ENCODE measurements at regions not wholly inside any gene's neighbourhood (a gene's known extent, or its start where the extent isn't known, plus 50 kb on each side); places are given as distances from the start of the nearest gene placed in this dataset.

DNA sequence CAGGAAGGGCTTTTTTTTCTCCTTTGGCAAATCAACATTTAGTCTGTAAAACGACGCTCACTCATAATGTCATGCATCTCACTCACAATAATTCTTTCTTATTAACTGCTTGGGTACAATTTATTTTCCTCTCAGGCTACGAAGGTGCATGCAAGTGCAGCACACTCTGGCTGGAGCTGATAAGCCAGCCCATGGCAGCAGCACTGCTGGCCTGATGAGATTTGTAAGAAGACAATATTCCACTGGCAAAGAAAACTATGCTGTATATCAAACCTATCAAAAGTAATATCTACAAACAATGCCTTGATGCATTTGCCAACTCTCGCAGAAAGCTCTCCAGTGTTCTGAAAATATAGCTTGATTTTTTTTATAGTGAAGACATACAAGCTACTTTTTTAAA is 170.0 kb upstream of the PHF14 start:
- Mint-ChIP-seq H3K4me1 (no peaks in the 10 kb centered on the region), H3K36me3 (no peaks in the 10 kb centered on the region), H3K9me3 (no peaks in the 10 kb centered on the region), H3K27ac (no peak overlapping the region), H3K27me3 (ENCODE audit: insufficient read depth, low read depth) (no peaks in the 10 kb centered on the region), H3K4me3 (no peak overlapping the region)
- Histone ChIP-seq H3K27me3 (no peaks in the 10 kb centered on the region), H3K36me3 (no peaks in the 10 kb centered on the region), H3K9ac (no peak overlapping the region), H3K27ac (no peak overlapping the region), H3K79me2 (ENCODE audit: low read depth) (no peaks in the 10 kb centered on the region), H3K4me1 (no peaks in the 10 kb centered on the region), H2AFZ (replicated peaks) (no peak overlapping the region), H3F3A (ENCODE audit: low read depth) (no peaks in the 10 kb centered on the region), H3K9me3 (ENCODE audit: low read depth) (no peaks in the 10 kb centered on the region), H3K4me2 (no peak overlapping the region), H4K20me1 (ENCODE audit: low read depth) (no peaks in the 10 kb centered on the region), H3K4me3 (no peak overlapping the region)
- TF ChIP-seq EZH2 (IDR thresholded peaks at IDR 0.05) (no peak), EZH2phosphoT487 (IDR thresholded peaks at IDR 0.05) (no peak)
- TF ChIP-seq, protein P1, sequence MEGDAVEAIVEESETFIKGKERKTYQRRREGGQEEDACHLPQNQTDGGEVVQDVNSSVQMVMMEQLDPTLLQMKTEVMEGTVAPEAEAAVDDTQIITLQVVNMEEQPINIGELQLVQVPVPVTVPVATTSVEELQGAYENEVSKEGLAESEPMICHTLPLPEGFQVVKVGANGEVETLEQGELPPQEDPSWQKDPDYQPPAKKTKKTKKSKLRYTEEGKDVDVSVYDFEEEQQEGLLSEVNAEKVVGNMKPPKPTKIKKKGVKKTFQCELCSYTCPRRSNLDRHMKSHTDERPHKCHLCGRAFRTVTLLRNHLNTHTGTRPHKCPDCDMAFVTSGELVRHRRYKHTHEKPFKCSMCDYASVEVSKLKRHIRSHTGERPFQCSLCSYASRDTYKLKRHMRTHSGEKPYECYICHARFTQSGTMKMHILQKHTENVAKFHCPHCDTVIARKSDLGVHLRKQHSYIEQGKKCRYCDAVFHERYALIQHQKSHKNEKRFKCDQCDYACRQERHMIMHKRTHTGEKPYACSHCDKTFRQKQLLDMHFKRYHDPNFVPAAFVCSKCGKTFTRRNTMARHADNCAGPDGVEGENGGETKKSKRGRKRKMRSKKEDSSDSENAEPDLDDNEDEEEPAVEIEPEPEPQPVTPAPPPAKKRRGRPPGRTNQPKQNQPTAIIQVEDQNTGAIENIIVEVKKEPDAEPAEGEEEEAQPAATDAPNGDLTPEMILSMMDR (IDR thresholded peaks at IDR 0.05) = no peak
- DNase-seq (ENCODE audit: low spot score) = no peak

DNA sequence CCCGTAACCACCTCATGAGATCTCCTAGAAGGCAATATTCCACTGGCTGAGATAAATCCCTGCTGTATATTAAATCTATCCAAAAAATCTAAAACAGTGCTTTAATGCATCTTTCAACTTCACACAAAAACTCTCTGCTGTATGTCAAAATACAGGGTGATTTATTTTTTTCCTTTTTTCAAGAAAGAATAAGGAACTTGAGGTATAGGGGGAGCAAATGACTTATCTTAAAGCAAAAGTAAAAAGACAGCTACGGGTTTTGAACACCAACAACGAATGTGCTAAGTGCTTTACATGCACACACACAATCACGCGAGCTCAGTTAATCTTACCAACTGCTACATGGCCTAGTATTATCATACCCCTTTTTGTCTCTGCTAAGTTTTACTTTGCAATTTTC is 168.9 kb upstream of the PHF14 start:
- Histone ChIP-seq H3K4me2 (no peak overlapping the region), H2AFZ (replicated peaks) (no peak overlapping the region), H3K9ac (no peak overlapping the region), H3K27ac (no peak overlapping the region), H3K4me1 (no peaks in the 10 kb centered on the region), H3K27me3 (no peaks in the 10 kb centered on the region), H3K4me3 (no peak overlapping the region), H3K36me3 (no peaks in the 10 kb centered on the region), H3F3A (ENCODE audit: low read depth) (no peaks in the 10 kb centered on the region), H3K79me2 (ENCODE audit: low read depth) (no peaks in the 10 kb centered on the region), H4K20me1 (ENCODE audit: low read depth) (no peaks in the 10 kb centered on the region), H3K9me3 (ENCODE audit: low read depth) (no peaks in the 10 kb centered on the region)
- no peak overlapping the region for H3K27ac Mint-ChIP-seq
- no peaks in the 10 kb centered on the region for H3K4me1 Mint-ChIP-seq
- no peaks in the 10 kb centered on the region for H3K9me3 Mint-ChIP-seq
- TF ChIP-seq EZH2 (IDR thresholded peaks at IDR 0.05) (no peak), EZH2phosphoT487 (IDR thresholded peaks at IDR 0.05) (no peak)
- TF ChIP-seq, protein P1 (IDR thresholded peaks at IDR 0.05) = no peak
- H3K27me3 Mint-ChIP-seq (ENCODE audit: insufficient read depth, low read depth) = no peaks in the 10 kb centered on the region
- no peak overlapping the region for H3K4me3 Mint-ChIP-seq
- no peak for DNase-seq (ENCODE audit: low spot score)
- H3K36me3 Mint-ChIP-seq = no peaks in the 10 kb centered on the region

DNA sequence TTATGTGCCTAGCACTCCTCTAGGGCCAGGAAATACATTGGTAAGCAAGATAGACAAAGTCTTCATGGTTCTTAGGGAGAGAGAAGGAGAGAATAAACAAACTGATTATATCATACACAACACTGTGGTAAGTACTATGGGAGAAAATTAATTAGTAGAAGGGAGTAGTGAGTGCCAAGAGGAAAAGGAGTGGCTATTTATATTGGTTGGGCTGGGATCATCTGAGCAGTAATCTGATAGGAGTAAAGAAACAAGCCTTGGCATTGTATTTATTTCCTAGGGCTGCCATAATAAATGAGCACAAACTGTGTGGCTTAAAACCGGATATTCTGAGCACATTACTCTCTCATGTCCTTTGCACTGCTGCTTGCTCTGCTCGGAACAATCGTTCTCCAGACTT is 158.1 kb upstream of the PHF14 start:
- Mint-ChIP-seq H3K9me3 (peaks cover under 1% of the 10 kb centered on the region), H3K4me1 (no peaks in the 10 kb centered on the region), H3K4me3 (no peak overlapping the region), H3K36me3 (no peaks in the 10 kb centered on the region), H3K27me3 (ENCODE audit: insufficient read depth, low read depth) (no peaks in the 10 kb centered on the region), H3K27ac (no peak overlapping the region)
- H3K4me1 ChIP-seq = no peaks in the 10 kb centered on the region
- H3K27me3 ChIP-seq = no peaks in the 10 kb centered on the region
- H3K79me2 ChIP-seq (ENCODE audit: low read depth) = no peaks in the 10 kb centered on the region
- no peak overlapping the region for H3K4me3 ChIP-seq
- H4K20me1 ChIP-seq (ENCODE audit: low read depth) = no peaks in the 10 kb centered on the region
- H3K9ac ChIP-seq = no peak overlapping the region
- no peak for DNase-seq (ENCODE audit: low spot score)
- no peaks in the 10 kb centered on the region for H3K9me3 ChIP-seq (ENCODE audit: low read depth)
- H3F3A ChIP-seq (ENCODE audit: low read depth) = no peaks in the 10 kb centered on the region
- H2AFZ ChIP-seq (replicated peaks) = no peak overlapping the region
- no peaks in the 10 kb centered on the region for H3K36me3 ChIP-seq
- H3K27ac ChIP-seq = no peak overlapping the region
- TF ChIP-seq EZH2phosphoT487 (IDR thresholded peaks at IDR 0.05) (no peak), EZH2 (IDR thresholded peaks at IDR 0.05) (no peak)
- TF ChIP-seq, protein P1 (IDR thresholded peaks at IDR 0.05) = no peak
- no peak overlapping the region for H3K4me2 ChIP-seq

DNA sequence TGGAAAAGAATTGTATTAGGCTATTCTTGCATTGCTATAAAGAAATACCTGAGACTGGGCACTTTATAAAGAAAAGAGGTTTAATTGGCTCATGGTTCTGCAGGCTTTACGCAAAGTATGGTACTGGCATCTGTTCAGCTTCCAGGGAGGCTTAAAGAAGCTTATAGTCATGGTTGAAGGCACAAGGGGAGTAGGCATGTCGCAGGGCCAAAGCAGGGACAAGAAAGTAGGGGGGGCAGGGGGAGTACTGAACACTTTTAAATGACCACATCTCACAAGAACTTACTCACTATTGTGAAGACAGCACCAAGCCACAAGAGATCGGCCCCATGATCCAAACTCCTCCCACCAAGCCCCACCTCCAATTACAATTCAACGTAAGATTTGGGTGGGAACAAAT is 152.5 kb upstream of the PHF14 start:
- no peaks in the 10 kb centered on the region for H3K4me1 ChIP-seq
- Mint-ChIP-seq H3K4me3 (no peak overlapping the region), H3K27ac (no peak overlapping the region), H3K36me3 (no peaks in the 10 kb centered on the region), H3K4me1 (peaks cover 6% of the 10 kb centered on the region), H3K9me3 (no peaks in the 10 kb centered on the region), H3K27me3 (ENCODE audit: insufficient read depth, low read depth) (no peaks in the 10 kb centered on the region)
- H3K27me3 ChIP-seq = no peaks in the 10 kb centered on the region
- TF ChIP-seq EZH2phosphoT487 (IDR thresholded peaks at IDR 0.05) (no peak), EZH2 (IDR thresholded peaks at IDR 0.05) (no peak)
- TF ChIP-seq, protein P1 (IDR thresholded peaks at IDR 0.05) = no peak
- H3K9me3 ChIP-seq (ENCODE audit: low read depth) = no peaks in the 10 kb centered on the region
- H3F3A ChIP-seq (ENCODE audit: low read depth) = no peaks in the 10 kb centered on the region
- no peaks in the 10 kb centered on the region for H4K20me1 ChIP-seq (ENCODE audit: low read depth)
- H3K9ac ChIP-seq = no peak overlapping the region
- no peak overlapping the region for H2AFZ ChIP-seq (replicated peaks)
- H3K79me2 ChIP-seq (ENCODE audit: low read depth) = no peaks in the 10 kb centered on the region
- H3K4me2 ChIP-seq = no peak overlapping the region
- DNase-seq (ENCODE audit: low spot score) = no peak
- no peak overlapping the region for H3K27ac ChIP-seq
- no peaks in the 10 kb centered on the region for H3K36me3 ChIP-seq
- H3K4me3 ChIP-seq = no peak overlapping the region
